Neutrophil (primary cell): ENCODE measurements at regions not wholly inside any gene's neighbourhood (a gene's known extent, or its start where the extent isn't known, plus 50 kb on each side); places are given as distances from the start of the nearest gene placed in this dataset.
"Not testable (repeated sequence)": the region's sequence is repeated elsewhere in the genome, so short reads cannot be mapped to it uniquely, and the experiment has no call there.

Experiments used
- H3K27ac ChIP-seq: fragments of 200-600 bp; sonication (generic); 2 replicates; pipeline ENCODE4 v1.5.1; 2016; ENCODE audit warnings: mild to moderate bottlenecking, moderate library complexity
- H3K27me3 ChIP-seq: fragments of 200-600 bp; sonication (generic); 2 replicates; pipeline ENCODE4 v1.6.0; 2016; ENCODE audit warnings: mild to moderate bottlenecking
- H3K36me3 ChIP-seq: fragments of 200-600 bp; sonication (generic); 2 replicates; pipeline ENCODE4 v1.5.1; 2017
- H3K4me1 ChIP-seq, 2 experiments: fragments of 200-600 bp in 1 of 2; sonication (generic) in 1 of 2; 1 replicate in 1 of 2; 2 replicates in 1 of 2; pipeline versions ENCODE4 v1.5.1 to v1.6.1; 2013 to 2016; ENCODE audit warnings: low read depth in 1 of 2, low read length in 1 of 2, mild to moderate bottlenecking in 1 of 2, moderate library complexity in 1 of 2; ENCODE audit not compliant: control insufficient read depth in 1 of 2, insufficient read depth in 1 of 2
- H3K4me3 ChIP-seq, 2 experiments: fragments of 200-600 bp in 1 of 2; sonication (generic) in 1 of 2; 1 replicate in 1 of 2; 2 replicates in 1 of 2; pipeline ENCODE4 v1.5.1; 2013 to 2016; ENCODE audit warnings: low read depth in 1 of 2, low read length in 1 of 2, mild to moderate bottlenecking in 1 of 2, moderate library complexity in 1 of 2
- H3K9me3 ChIP-seq: fragments of 200-600 bp; sonication (generic); 2 replicates; pipeline ENCODE4 v1.5.1; 2016
- TF ChIP-seq, protein P1 (sequence below): fragments of 200-600 bp; sonication (generic); IDR thresholded peaks from 2 replicates; pipeline ENCODE4 v1.5.1; 2016; ENCODE audit warnings: antibody characterized with exemption

DNA sequence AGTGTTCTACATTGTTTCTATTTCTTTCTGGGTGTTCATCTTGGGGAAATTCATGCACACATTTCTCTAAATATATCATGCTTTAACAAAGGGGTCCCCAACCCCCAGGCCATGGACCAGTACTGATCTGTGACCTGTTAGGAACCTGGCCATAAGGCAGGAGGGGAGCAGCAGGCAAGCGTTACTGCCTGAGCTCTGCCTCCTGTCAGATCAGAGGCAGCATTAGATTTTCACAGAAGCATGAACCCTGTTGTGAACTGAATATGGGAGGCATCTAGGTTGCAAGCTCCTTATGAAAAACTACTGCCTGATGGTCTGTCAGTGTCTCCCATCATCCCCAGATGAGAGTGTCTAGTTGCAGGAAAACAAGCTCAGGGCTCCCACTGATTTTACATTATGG, 270.0 kb downstream of the AGTPBP1 start:
- TF ChIP-seq, protein P1, sequence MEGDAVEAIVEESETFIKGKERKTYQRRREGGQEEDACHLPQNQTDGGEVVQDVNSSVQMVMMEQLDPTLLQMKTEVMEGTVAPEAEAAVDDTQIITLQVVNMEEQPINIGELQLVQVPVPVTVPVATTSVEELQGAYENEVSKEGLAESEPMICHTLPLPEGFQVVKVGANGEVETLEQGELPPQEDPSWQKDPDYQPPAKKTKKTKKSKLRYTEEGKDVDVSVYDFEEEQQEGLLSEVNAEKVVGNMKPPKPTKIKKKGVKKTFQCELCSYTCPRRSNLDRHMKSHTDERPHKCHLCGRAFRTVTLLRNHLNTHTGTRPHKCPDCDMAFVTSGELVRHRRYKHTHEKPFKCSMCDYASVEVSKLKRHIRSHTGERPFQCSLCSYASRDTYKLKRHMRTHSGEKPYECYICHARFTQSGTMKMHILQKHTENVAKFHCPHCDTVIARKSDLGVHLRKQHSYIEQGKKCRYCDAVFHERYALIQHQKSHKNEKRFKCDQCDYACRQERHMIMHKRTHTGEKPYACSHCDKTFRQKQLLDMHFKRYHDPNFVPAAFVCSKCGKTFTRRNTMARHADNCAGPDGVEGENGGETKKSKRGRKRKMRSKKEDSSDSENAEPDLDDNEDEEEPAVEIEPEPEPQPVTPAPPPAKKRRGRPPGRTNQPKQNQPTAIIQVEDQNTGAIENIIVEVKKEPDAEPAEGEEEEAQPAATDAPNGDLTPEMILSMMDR = no peak
- Histone ChIP-seq H3K36me3 (no peaks in the 10 kb centered on the region), H3K4me1 (no peaks in the 10 kb centered on the region), H3K4me3 (no peak overlapping the region), H3K27me3 (peaks cover 7% of the 10 kb centered on the region), H3K9me3 (no peaks in the 10 kb centered on the region), H3K27ac (no peak overlapping the region)

DNA sequence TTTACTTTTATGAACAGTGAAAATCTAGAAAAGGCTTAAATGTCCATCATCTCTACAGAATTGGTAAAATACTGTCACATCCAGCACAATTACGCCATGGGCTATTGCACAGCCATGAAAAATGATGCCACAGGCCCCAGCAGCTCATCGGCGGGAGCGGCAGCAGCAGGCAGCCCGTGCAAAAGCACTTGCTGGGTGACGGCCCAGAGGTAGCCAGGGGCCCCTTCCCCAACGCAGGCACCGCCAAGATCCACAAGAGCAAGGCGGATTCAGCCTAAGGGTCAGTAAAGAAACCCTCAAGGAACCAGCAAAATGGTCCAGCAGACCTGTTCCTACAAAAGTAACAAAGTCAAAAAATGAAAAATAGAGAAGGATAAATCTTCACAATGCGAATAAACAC, 272.7 kb downstream of the AGTPBP1 start:
- Histone ChIP-seq H3K4me1 (no peaks in the 10 kb centered on the region), H3K9me3 (no peaks in the 10 kb centered on the region), H3K27me3 (peaks cover 7% of the 10 kb centered on the region), H3K4me3 (no peak overlapping the region), H3K36me3 (no peaks in the 10 kb centered on the region), H3K27ac (no peak overlapping the region)
- TF ChIP-seq, protein P1 = no peak

DNA sequence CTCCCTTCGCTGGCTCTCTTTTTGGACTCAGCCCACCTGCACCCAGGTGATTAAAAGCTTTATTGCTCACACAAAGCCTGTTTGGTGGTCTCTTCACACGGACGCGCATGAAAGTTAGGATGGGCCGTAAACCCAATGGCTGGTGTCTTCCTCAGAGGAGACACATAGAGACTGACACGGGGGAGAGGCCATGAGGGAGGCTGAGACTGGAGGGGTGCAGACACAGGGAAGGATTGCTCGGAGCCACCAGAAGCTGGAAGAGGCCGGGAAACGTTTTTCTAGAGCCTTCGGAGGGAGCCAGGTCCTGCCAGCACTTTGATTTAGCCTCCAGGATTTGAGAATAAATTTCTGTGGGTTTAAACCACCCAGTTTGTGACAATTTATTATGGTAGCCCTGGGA, 274.9 kb downstream of the AGTPBP1 start:
- Histone ChIP-seq H3K27ac (no peak overlapping the region), H3K36me3 (no peaks in the 10 kb centered on the region), H3K9me3 (no peaks in the 10 kb centered on the region), H3K4me1 (no peaks in the 10 kb centered on the region), H3K27me3 (peaks cover 7% of the 10 kb centered on the region), H3K4me3 (no peak overlapping the region)
- TF ChIP-seq, protein P1 = no peak

DNA sequence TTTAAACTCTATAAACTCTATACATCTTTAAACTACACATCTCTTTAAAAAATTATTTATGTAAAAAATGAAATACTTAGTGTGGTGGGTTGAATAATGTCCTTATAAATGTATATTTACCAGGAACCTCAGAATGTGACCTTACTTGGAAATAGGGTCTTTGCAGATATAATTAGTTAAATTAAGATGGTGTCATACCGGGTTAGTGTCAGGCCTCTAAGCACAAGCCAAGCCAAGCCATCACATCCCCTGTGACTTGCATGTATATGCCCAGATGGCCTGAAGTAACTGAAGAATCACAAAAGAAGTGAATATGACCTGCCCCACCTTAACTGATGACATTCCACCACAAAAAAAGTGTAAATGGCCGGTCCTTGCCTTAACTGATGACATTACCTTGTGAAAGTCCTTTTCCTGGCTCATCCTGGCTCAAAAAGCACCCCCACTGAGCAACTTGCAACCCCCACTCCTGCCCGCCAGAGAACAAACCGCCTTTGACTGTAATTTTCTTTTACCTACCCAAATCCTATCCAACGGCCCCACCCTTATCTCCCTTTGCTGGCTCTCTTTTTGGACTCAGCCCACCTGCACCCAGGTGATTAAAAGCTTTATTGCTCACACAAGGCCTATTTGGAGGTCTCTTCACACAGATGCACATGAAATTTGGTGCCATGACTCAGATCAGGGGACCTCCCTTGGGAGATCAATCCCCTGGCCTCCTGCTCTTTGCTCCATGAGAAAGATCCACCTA, 283.5 kb downstream of the AGTPBP1 start:
- not testable (repeated sequence) for H3K9me3 ChIP-seq, H3K27ac ChIP-seq, H3K36me3 ChIP-seq, H3K4me3 ChIP-seq, H3K27me3 ChIP-seq, H3K4me1 ChIP-seq

DNA sequence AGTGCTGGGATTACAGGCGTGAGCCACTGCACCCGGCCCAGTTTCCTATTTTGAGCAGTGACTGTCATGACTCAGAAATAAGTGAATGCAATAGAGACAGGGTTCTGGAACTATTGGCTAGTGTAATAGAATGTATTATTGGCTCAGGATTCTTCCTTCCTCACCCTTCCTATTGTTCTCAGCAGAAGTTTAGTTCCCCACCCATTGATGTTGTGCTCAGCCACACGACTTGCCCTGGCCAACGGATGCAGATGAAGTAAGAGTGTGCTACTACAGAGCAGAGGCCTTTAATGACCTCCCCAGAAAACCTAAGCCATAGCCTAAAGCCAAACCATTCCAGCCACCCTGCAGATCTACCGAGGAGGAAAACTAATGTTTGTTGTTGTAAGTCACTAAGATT, 287.9 kb downstream of the AGTPBP1 start:
- Histone ChIP-seq H3K9me3 (no peaks in the 10 kb centered on the region), H3K4me3 (no peak overlapping the region), H3K27me3 (peaks cover 22% of the 10 kb centered on the region), H3K36me3 (no peaks in the 10 kb centered on the region), H3K4me1 (no peaks in the 10 kb centered on the region), H3K27ac (no peak overlapping the region)
- TF ChIP-seq, protein P1 = no peak

DNA sequence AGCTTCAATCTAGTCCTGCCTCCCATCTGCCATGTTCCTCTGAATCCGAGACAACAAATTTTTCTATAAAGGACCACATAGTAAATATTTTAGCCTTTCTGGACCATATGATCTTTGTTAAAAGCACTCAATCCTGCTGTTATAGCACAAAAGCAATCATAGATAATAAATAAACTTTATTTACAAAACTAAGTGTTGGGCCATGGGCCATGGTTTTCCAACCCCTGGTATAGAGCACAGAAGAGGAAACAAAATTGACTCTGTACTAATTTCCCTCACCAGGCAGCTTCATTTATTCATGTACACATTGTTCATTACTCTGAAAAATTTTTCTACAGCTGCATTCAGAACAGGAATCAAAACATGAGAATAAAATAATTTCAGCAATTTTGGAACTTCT, 288.9 kb downstream of the AGTPBP1 start:
- H3K27me3 ChIP-seq = peaks cover 27% of the 10 kb centered on the region
- H3K27ac ChIP-seq = no peak overlapping the region
- H3K4me3 ChIP-seq = no peak overlapping the region
- no peaks in the 10 kb centered on the region for H3K36me3 ChIP-seq
- no peaks in the 10 kb centered on the region for H3K4me1 ChIP-seq
- TF ChIP-seq, protein P1 = no peak
- no peaks in the 10 kb centered on the region for H3K9me3 ChIP-seq
